GM21723 (cell line): ENCODE measurements at regions not wholly inside any gene's neighbourhood (a gene's known extent, or its start where the extent isn't known, plus 50 kb on each side); places are given as distances from the start of the nearest gene placed in this dataset.
A peak's percentile ranks its signal among the peaks of the same experiment; 100 is the strongest.

Experiments used
- ATAC-seq: cut with Tn5 transposase; IDR thresholded peaks from one replicate; pipeline ENCODE4 v1.9.1; 2021; ENCODE audit warnings: mild to moderate bottlenecking, moderate library complexity; ENCODE audit not compliant: unreplicated experiment

GRCh38 chr6:74785236-74785635, 420.6 kb downstream of the COL12A1 start:
- ATAC-seq: no peak

DNA sequence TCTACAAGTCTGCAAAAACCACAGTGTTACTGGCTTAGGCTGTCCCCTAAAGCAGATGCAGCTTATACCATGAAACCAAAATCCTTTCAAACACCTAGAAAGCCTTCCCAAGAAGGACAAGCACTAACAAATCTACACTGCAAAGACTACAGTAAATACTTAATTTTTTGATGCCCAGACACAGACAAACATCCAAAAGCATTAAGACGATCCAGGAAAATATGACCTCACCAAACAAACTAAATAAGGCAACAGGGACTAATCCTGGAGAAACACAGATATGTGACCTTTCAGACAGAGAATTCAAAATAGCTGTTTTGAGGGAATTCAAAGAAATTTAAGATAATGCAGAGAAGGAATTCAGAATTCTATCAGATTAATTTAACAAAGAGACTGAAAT, 423.5 kb downstream of the COL12A1 start:
- ATAC-seq: no peak

DNA sequence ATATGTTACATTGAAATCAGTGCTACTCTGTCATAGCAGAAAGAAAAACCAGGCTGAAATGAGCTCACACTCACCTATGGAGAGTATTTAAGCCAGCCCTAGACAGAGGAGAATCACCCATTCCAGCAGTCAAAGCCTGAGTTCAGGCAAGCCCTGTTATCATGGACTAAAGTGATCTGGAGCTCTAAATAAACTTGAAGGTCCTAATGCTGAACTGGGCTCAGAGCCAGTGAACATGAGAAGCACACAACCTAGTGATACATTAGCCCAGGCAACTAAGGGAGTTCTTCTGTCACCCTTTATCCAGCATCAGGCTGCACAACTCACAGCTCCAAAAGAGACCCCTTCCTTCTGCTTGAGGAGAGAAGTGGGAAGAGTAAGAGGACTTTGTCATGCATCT, 425.0 kb downstream of the COL12A1 start:
- no peak for ATAC-seq

DNA sequence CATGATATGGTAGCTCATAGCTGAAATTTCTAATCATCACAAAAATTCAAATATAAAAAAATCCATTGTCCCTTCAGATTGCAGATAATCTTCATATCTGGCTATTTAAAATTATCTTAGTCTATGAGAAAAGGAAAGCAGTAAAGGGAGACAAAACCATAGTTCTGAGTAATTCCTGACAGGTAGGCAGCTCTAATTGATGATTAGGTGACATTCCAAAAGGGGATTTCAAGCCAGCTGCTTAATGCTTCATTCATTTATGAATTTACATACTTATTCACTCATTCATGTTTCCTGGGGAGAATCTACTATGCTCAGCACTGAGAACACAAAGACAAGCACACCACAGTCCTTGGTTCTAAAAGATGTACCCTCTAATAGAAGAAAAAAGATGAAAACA, 437.1 kb downstream of the COL12A1 start:
- ATAC-seq: no peak

DNA sequence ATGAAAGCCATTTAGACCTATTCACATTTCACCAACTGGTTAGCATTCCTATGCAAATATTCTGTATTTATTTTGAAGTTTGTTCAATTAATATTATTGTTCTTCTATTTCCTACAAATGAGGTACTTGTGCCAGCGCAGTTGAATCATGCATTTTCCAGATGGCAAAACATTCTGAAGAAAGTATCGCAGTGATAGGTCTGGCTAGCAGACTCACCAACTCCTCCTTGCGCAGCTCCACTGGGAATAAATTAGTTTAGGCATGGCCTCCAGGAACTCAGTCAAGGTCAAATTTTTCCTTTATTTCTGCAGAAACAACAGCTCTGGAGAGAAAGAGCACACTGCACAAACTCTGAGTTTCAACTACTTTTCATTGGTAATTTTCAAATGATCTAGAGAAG, 437.7 kb downstream of the COL12A1 start:
- ATAC-seq: no peak

DNA sequence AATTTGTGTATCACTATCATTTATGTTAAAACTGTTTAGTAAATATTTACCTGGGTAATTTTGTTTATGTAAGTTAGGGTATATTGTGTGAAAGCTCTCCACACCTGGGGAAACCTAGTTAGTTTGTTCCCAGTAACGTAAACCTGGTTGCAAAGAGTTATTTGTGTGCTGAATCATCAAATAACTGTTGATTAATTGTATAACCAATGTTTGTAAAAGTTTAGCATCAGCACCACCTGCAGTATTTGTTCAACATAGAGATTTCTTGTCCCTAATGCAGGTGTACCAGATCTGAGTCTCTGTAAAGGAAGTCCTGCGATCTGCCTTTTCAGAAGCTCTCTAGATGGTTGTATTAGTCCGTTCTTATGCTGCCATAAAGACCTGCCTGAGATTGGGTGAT, 440.4 kb downstream of the COL12A1 start:
- ATAC-seq: no peak

DNA sequence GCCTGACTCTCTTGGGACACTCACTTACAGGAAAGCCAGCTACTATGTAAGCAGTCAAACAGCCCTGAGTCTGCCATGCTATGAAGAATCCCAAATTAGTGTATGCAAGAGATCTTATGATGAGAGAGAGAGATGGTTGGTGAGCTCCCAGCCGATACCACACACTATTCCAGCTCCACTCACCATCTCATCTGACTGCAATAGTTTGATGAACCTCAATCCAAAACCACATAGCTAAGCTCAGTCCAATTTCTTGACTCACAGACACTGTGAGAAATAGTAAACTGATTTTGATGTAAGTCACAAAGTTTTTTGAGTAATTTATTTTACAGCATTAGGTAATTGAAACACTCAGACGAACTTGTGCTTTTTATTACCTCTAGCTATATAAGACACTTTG, 441.4 kb downstream of the COL12A1 start:
- ATAC-seq: no peak

DNA sequence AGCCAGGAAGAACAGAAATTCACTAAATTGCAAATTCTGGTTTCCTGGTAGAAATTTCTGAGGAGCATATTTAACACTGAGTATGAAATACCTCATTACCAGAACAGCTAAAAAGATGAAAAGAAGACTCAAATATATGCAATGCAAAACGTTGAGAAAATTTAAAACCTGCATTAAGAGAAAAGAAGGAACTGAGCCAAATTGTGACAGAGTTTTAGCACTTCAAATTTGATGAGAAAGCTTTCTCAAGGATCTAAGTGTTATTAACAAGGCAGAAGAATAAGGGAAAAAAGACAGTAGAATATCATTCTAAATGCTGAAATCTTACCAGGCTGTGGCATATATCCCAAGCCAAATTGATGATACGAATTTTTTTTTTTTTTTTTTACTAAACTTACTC, 443.0 kb downstream of the COL12A1 start:
- ATAC-seq: no peak

DNA sequence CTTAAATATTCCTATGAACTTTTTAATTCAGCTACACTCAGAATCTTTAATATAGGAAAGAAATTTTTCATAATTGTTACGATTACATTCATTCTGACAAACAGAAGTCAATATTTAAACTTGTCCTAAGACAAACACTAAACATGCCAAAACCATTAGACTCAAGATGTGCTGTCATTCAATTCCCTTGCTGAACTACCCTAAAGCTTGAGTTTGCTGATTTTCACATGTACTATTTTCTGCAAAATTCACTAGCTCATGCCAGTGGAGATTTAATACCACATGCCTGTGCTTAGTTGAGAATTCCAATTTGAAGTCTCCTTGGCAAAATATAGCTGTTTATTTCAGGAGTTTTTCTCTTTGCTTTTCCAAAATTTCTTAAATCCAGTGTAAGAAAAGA, 448.0 kb downstream of the COL12A1 start:
- no peak for ATAC-seq

- no peak for ATAC-seq
Observed at GRCh38 chr6:74756923-74757322, 448.9 kb downstream of the COL12A1 start.

- ATAC-seq: no peak
Observed at GRCh38 chr6:74755778-74756177, 450.1 kb downstream of the COL12A1 start.

GRCh38 chr6:74755196-74755595, 450.7 kb downstream of the COL12A1 start:
- no peak for ATAC-seq

DNA sequence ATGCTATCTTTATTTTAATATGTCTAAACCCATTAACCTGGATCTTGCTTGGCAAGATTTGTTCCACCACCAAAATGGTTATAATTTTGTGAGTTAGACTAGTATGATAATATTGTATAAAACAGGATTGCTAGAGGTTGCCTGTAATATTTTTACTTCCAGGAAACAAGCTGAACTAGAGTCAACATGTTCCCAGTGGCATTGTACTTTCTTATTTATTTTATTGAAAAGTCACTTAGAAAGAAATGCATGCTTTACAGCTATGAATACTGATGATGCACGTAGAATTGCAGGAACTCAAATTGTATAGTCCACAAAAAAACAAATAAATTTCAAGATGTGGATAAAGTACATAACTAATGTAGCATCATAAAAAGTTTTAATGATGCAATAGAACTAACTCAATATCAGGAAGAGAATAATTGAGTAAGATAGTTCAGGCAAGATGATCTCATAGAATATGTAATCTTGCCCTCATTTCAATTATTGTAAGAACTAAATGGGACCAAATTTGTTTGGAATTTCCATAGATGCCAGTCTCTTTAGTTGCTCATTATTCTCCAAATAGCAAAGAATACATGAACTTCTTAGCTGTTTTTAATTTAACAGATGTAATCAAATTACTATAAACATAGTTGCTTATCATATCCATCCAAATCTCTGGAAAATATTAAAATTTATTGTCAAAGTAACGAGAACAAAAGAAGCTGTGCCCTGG, 451.8 kb downstream of the COL12A1 start:
- no peak for ATAC-seq

DNA sequence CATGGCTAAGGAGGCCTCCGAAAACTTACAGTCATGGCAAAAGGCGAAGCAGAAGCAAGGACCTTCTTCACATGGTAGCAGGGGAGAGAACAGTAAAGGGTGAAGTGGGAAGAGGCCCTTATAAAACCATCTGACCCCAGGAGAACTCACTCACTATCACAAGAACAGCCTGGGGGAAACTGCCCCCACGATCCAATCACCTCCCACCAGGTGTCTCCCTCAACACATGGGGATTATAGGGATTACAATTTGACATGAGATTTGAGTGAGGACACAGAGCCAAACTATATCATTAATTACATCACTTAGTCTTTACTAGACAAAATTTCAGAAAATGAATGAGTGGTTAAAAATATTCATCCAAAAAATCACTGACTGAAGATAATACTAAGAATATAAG, 453.6 kb downstream of the COL12A1 start:
- no peak for ATAC-seq

GRCh38 chr6:74750826-74751225, 455.0 kb downstream of the COL12A1 start:
- ATAC-seq: no peak

DNA sequence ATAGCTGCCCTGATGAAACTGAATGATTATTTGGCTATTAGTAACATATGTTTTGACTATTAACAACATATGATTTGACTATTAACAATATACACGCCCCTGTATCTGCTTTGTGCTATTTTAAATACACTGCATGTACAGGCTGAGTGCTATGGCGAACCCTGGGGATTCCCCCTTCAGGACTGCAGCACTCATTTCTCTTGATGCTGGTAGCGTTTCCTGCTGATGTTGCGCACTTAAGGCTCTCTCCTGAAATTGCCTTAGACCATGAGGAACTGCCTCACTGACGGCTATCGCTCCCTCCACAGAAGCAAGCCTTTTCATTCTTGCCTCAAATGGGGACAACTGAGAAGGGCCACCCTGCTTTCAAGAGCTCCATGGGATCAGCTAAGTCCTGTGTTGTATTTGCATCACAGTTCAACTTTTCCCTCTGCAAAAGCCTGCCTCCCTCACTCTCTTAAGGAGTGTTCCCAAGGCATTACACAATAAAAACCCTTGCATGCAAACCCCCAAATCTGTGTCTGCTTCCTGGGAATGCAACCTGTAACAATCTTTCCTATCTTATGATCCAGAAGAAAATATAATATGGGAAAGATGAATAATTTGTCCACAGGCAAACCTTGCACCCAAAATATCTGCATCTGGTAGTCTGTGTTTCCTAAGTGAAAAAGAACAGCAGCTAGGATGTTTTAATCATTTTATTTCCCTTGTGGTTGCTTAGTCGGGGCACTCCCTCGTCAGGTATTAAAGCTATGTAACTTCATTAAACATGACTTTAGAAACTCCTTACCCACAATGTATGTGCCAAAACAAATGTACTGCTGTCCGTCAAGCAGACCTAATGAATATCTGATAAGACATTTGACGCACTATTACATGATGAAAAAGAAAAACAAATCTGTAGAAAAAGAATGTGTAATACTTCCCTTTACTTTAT, 456.4 kb downstream of the COL12A1 start:
- peak; percentile 68 for ATAC-seq

GRCh38 chr6:74745670-74746069, 460.2 kb downstream of the COL12A1 start:
- no peak for ATAC-seq

- no peak for ATAC-seq
Observed at GRCh38 chr6:74742793-74743508, 462.9 kb downstream of the COL12A1 start.

- ATAC-seq: no peak
Observed at GRCh38 chr6:74741646-74742045, 464.2 kb downstream of the COL12A1 start.

DNA sequence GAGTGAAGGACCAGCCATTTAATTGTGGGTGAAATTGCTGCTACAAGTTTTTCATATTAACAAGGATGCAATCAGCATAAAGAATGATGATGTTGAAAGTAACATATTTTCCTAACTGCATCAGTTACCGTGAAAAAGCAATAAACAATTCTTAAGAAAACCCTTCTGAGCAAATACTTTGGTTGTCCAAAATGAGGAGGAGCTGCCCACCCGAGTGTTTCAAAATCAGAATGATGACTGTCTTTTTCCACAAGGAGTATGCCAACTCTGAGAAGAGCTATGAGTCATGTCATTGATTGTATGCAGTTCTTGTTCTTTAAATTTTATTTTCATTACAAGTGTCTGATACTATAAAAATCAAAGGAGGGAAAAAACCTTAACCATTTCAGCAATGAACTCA, 470.5 kb downstream of the COL12A1 start:
- ATAC-seq: no peak

- no peak for ATAC-seq
Observed at GRCh38 chr6:74734901-74735300, 471.0 kb downstream of the COL12A1 start.
